PFSK-1 (cell line): ENCODE measurements at regions not wholly inside any gene's neighbourhood (a gene's known extent, or its start where the extent isn't known, plus 50 kb on each side); places are given as distances from the start of the nearest gene placed in this dataset.

Experiments used
- POLR2AphosphoS5 ChIP-seq: IDR thresholded peaks from 2 replicates; pipeline ENCODE4 v1.6.1; 2012; ENCODE audit warnings: low read depth, mild to moderate bottlenecking, control low read depth, low read length, moderate library complexity
- SIN3A ChIP-seq: IDR thresholded peaks from 2 replicates; pipeline ENCODE4 v1.6.1; 2012; ENCODE audit warnings: mild to moderate bottlenecking, low read length, moderate library complexity, borderline replicate concordance; ENCODE audit not compliant: insufficient read depth
- TF ChIP-seq, protein P1 (sequence below), 2 experiments: IDR thresholded peaks; 2 replicates each; pipeline versions ENCODE4 v1.6.1 to v1.8.0; 2011 to 2012; ENCODE audit warnings: low read depth in 2 of 2, low read length in 2 of 2, control low read depth in 1 of 2, inconsistent platforms in 1 of 2, mild to moderate bottlenecking in 1 of 2, moderate library complexity in 1 of 2; ENCODE audit not compliant: insufficient read depth in 1 of 2

DNA sequence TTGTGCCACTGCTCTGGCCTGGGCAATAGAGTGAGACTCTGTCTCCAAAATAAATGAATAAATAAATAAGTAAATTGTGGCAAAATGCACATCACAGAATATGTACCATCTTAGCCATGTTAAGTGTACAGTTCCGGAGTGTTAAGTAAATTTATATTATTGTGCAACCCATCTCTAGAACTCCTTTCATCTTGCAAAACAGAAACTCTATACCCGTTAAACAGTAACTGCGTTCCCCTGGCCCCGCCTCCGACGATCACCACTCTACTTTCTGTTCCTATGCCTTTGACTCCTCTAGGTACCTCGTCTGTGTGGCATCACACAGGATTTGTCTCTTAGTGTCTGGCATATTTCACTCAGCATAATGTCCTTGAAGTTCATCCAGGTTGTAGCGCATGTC is 356.4 kb upstream of the FOXK1 start:
- TF ChIP-seq SIN3A (no peak), POLR2AphosphoS5 (no peak)
- TF ChIP-seq, protein P1, sequence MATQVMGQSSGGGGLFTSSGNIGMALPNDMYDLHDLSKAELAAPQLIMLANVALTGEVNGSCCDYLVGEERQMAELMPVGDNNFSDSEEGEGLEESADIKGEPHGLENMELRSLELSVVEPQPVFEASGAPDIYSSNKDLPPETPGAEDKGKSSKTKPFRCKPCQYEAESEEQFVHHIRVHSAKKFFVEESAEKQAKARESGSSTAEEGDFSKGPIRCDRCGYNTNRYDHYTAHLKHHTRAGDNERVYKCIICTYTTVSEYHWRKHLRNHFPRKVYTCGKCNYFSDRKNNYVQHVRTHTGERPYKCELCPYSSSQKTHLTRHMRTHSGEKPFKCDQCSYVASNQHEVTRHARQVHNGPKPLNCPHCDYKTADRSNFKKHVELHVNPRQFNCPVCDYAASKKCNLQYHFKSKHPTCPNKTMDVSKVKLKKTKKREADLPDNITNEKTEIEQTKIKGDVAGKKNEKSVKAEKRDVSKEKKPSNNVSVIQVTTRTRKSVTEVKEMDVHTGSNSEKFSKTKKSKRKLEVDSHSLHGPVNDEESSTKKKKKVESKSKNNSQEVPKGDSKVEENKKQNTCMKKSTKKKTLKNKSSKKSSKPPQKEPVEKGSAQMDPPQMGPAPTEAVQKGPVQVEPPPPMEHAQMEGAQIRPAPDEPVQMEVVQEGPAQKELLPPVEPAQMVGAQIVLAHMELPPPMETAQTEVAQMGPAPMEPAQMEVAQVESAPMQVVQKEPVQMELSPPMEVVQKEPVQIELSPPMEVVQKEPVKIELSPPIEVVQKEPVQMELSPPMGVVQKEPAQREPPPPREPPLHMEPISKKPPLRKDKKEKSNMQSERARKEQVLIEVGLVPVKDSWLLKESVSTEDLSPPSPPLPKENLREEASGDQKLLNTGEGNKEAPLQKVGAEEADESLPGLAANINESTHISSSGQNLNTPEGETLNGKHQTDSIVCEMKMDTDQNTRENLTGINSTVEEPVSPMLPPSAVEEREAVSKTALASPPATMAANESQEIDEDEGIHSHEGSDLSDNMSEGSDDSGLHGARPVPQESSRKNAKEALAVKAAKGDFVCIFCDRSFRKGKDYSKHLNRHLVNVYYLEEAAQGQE (IDR thresholded peaks at IDR 0.05; ENCODE audit: insufficient read depth in 1 of 2, low read depth in 2 of 2, low read length in 2 of 2), result no peak
